ENCODE measurements at regions not wholly inside any gene's neighbourhood (a gene's known extent, or its start where the extent isn't known, plus 50 kb on each side); places are given as distances from the start of the nearest gene placed in this dataset.

DNA sequence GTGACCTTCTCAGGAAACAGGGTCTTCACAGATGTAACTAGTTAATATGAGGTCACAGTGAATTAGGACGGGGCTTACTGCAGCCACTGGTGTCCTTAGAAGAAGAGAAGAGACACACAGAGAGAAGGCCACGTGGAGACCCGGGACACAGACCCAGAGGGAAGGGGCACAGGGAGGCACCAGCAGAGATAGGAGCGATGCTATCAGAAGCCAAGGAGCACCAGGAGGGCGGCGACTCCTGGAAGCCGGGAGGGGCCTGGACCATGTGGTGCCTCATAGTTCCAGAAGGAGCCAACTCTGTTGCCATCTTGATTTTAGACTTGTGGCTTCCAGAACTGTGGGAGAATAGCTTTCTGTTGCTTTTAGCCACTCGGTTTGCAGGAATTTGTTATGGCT, 505.9 kb downstream of the TCERG1L start:
- TF ChIP-seq, protein P1, sequence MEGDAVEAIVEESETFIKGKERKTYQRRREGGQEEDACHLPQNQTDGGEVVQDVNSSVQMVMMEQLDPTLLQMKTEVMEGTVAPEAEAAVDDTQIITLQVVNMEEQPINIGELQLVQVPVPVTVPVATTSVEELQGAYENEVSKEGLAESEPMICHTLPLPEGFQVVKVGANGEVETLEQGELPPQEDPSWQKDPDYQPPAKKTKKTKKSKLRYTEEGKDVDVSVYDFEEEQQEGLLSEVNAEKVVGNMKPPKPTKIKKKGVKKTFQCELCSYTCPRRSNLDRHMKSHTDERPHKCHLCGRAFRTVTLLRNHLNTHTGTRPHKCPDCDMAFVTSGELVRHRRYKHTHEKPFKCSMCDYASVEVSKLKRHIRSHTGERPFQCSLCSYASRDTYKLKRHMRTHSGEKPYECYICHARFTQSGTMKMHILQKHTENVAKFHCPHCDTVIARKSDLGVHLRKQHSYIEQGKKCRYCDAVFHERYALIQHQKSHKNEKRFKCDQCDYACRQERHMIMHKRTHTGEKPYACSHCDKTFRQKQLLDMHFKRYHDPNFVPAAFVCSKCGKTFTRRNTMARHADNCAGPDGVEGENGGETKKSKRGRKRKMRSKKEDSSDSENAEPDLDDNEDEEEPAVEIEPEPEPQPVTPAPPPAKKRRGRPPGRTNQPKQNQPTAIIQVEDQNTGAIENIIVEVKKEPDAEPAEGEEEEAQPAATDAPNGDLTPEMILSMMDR (IDR thresholded peaks at IDR 0.05), result no peak
- TF ChIP-seq POLR2A (IDR thresholded peaks at IDR 0.05) (no peak), POLR2AphosphoS5 (IDR thresholded peaks at IDR 0.05) (no peak)
